ENCODE measurements at regions not wholly inside any gene's neighbourhood (a gene's known extent, or its start where the extent isn't known, plus 50 kb on each side); places are given as distances from the start of the nearest gene placed in this dataset.
A peak's percentile ranks its signal among the peaks of the same experiment; 100 is the strongest.

GRCh38 chr11:133787379-133788141 lies 57.8 kb downstream of the SPATA19 start:
- H3K4me1 ChIP-seq: peaks cover 0 to 9% (median 0%) of the 10 kb centered on the region in 4 donors
- H3K4me3 ChIP-seq: peak overlapping the region; percentile 25 to 34 (median 28)
- TF ChIP-seq EP300 (IDR thresholded peaks at IDR 0.05): no peak
- TF ChIP-seq POLR2AphosphoS5 (IDR thresholded peaks at IDR 0.05): no peak
- no peak for TF ChIP-seq POLR2A (IDR thresholded peaks at IDR 0.05)
- TF ChIP-seq CTCF (IDR thresholded peaks at IDR 0.05): no peak
- no peaks in the 10 kb centered on the region for H3K36me3 ChIP-seq
- 11 to 27% (median 14%) methylated on average over 21 to 47 of the region's 47 CpGs for WGBS, 5 donors
- peak in 1 of 2 donors; percentile 77 for DNase-seq
- H3K27me3 ChIP-seq: peaks cover 0 to 32% (median 12%) of the 10 kb centered on the region in 3 donors
- intact Hi-C loops (cut with DNase I; ENCODE audit: low total_unique reads): no loop called here
- no peak overlapping the region for H3K27ac ChIP-seq
- no peaks in the 10 kb centered on the region for H3K9me3 ChIP-seq

GRCh38 chr11:133785795-133786340 lies 59.4 kb downstream of the SPATA19 start:
- intact Hi-C loops (cut with DNase I; ENCODE audit: low total_unique reads): no loop called here
- peaks cover 0 to 32% (median 12%) of the 10 kb centered on the region in 3 donors for H3K27me3 ChIP-seq
- no peak for TF ChIP-seq CTCF (IDR thresholded peaks at IDR 0.05)
- no peak for TF ChIP-seq POLR2AphosphoS5 (IDR thresholded peaks at IDR 0.05)
- no peak for TF ChIP-seq POLR2A (IDR thresholded peaks at IDR 0.05)
- TF ChIP-seq EP300 (IDR thresholded peaks at IDR 0.05): no peak
- H3K4me3 ChIP-seq: no peak overlapping the region
- no peaks in the 10 kb centered on the region for H3K36me3 ChIP-seq
- H3K4me1 ChIP-seq: peaks cover 0 to 9% (median 0%) of the 10 kb centered on the region in 4 donors
- DNase-seq: no peak
- no peak overlapping the region for H3K27ac ChIP-seq
- 56 to 66% (median 62%) methylated on average over 10 of the region's 10 CpGs for WGBS, 5 donors
- H3K9me3 ChIP-seq: peaks cover 0 to 7% (median 0%) of the 10 kb centered on the region in 4 donors

GRCh38 chr11:133784359-133784758 lies 61.0 kb downstream of the SPATA19 start:
- peaks cover 0 to 7% (median 0%) of the 10 kb centered on the region in 4 donors for H3K9me3 ChIP-seq
- no peak for DNase-seq
- no peaks in the 10 kb centered on the region for H3K36me3 ChIP-seq
- intact Hi-C loops (cut with DNase I; ENCODE audit: low total_unique reads): no loop called here
- no peak overlapping the region for H3K27ac ChIP-seq
- peaks cover 0 to 26% (median 12%) of the 10 kb centered on the region in 3 donors for H3K27me3 ChIP-seq
- 79 to 85% (median 82%) methylated on average over 6 of the region's 6 CpGs for WGBS, 5 donors
- peaks cover 0 to 9% (median 0%) of the 10 kb centered on the region in 4 donors for H3K4me1 ChIP-seq
- H3K4me3 ChIP-seq: no peak overlapping the region
- TF ChIP-seq EP300 (IDR thresholded peaks at IDR 0.05) (no peak), POLR2A (IDR thresholded peaks at IDR 0.05) (no peak), CTCF (IDR thresholded peaks at IDR 0.05) (no peak), POLR2AphosphoS5 (IDR thresholded peaks at IDR 0.05) (no peak)

- Histone ChIP-seq H3K9me3 (peaks cover 0 to 7% (median 0%) of the 10 kb centered on the region in 4 donors), H3K27ac (no peak overlapping the region), H3K27me3 (peaks cover 0 to 17% (median under 1%) of the 10 kb centered on the region in 3 donors), H3K36me3 (no peaks in the 10 kb centered on the region), H3K4me3 (no peak overlapping the region), H3K4me1 (peaks cover 0 to under 1% (median 0%) of the 10 kb centered on the region in 4 donors)
- DNase-seq: no peak
- intact Hi-C loops (cut with DNase I; ENCODE audit: low total_unique reads): no loop called here
- 87 to 95% (median 92%) methylated on average over 22 to 37 of the region's 37 CpGs for WGBS, 5 donors
- TF ChIP-seq EP300 (IDR thresholded peaks at IDR 0.05) (no peak), POLR2A (IDR thresholded peaks at IDR 0.05) (no peak), CTCF (IDR thresholded peaks at IDR 0.05) (no peak), POLR2AphosphoS5 (IDR thresholded peaks at IDR 0.05) (no peak)
These were observed 63.1 kb downstream of the SPATA19 start for GRCh38 chr11:133782116-133782725.

Measured in stomach (tissue), 8 donors.